ENCODE measurements at regions not wholly inside any gene's neighbourhood (a gene's known extent, or its start where the extent isn't known, plus 50 kb on each side); places are given as distances from the start of the nearest gene placed in this dataset.
"Not testable (repeated sequence)": the region's sequence is repeated elsewhere in the genome, so short reads cannot be mapped to it uniquely, and the experiment has no call there.

DNA sequence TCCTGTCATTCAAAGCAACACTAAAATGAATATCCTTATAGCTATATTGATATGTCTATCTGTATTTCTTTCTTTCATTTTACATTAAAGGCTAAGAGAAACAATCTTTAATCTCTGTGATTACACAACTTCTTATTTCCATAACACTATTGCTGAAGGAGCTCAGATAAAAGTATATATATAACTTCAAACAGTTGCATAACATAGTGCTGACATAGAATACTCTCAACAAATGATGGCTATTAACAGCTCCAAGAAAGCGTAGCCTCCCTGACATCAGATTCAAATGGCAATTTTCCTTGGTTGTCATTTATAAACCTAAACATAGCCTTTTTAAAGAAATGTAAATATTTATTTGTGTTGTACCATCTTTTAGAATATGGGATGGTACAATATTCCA, 116.6 kb upstream of the PTPRG start:
- no peak for DNase-seq (ENCODE audit: low spot score)

DNA sequence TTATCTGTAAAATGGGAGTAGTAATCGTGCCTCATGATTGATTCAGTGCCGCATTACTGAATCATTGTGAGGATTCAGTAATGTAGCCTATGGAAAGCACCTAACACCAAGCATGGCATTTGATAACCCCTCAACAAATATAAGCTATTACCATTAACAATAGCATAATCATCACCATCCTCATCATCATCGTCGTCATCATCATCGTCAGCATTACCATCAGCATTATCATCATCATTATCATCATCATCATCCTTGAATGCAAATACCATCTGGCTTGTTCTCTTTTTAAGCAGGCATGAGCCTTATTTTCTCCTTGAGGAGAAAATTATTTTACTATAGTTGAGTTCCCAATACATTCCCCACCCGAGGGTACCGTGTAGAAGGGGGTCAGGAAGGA, 115.4 kb upstream of the PTPRG start:
- no peak for DNase-seq (ENCODE audit: low spot score)

DNA sequence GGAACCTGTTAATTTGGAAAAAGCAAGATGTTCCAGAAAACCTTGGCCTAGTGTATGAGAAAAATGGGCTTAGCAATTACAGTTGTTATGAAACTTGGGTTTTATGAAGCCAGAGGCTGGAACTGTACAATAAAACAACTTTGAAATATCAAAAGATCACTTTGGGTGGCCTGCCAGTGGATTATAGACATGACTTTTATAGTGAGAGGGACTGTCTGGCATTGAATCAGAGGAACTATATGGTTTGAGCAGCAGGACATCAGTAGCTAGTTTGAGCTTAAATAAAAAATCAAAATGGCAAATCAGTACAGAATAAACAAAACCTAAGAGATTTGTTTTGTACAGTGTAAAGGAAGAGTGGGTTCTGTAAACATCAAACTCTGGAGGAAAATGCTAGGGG, 115.0 kb upstream of the PTPRG start:
- DNase-seq (ENCODE audit: low spot score), result no peak

- DNase-seq (ENCODE audit: low spot score), result no peak
These were observed 113.0 kb upstream of the PTPRG start for GRCh38 chr3:61448378-61448777.

GRCh38 chr3:61449327-61450040, 111.9 kb upstream of the PTPRG start:
- DNase-seq (ENCODE audit: low spot score), result no peak

- DNase-seq (ENCODE audit: low spot score), result no peak
These were observed 110.5 kb upstream of the PTPRG start for GRCh38 chr3:61450866-61451265.

DNA sequence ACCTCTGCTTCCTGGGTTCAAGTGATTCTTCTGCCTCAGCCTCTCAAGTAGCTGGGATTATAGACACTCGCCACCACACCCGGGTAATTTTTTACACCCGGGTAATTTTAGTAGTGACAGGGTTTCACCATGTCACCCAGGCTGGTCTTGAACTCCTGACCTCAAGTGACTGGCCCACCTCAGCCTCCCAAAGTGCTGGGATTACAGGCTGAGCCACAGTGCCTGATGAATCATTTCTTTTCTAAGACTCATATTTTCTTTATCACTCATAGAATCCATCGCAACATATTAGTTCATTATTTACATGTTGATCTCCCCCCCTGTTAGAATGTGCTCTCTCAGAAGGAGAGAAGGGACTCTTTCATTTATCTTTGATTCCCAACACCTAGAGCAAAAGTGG, 109.5 kb upstream of the PTPRG start:
- no peak for DNase-seq (ENCODE audit: low spot score)

- DNase-seq (ENCODE audit: low spot score), result no peak
These were observed 108.8 kb upstream of the PTPRG start for GRCh38 chr3:61452535-61453090.

DNA sequence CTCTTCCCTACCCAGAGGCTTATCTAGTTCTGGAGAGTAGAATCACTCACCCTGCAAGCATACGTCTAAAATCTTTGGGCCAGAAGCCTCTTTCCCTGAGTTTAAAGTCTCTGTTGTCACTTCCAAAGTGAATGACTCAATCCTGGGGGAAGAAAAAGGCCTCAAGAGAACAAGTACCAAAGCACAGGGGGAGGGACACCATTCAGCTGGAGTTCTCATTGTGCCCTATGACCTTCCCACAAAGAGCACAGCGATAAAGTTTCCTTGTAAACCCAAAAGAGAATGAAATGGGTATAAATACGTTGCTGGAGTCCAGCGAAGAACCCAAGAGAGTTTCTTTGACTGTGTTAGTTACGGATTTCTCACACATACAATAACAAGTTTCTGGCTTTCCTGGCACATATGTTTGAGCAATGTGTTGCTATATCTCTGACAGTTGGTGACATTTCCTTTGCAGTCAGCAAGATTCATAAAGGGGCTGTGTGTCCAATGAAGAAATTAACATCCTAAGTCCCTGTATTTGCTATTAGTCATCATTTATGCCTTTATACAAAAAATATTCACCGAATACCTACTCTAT, 107.3 kb upstream of the PTPRG start:
- DNase-seq (ENCODE audit: low spot score), result no peak

- no peak for DNase-seq (ENCODE audit: low spot score)
These were observed 106.6 kb upstream of the PTPRG start for GRCh38 chr3:61454801-61455200.

- no peak for DNase-seq (ENCODE audit: low spot score)
These were observed 100.7 kb upstream of the PTPRG start for GRCh38 chr3:61460636-61461035.

GRCh38 chr3:61463191-61463590, 98.2 kb upstream of the PTPRG start:
- no peak for DNase-seq (ENCODE audit: low spot score)

DNA sequence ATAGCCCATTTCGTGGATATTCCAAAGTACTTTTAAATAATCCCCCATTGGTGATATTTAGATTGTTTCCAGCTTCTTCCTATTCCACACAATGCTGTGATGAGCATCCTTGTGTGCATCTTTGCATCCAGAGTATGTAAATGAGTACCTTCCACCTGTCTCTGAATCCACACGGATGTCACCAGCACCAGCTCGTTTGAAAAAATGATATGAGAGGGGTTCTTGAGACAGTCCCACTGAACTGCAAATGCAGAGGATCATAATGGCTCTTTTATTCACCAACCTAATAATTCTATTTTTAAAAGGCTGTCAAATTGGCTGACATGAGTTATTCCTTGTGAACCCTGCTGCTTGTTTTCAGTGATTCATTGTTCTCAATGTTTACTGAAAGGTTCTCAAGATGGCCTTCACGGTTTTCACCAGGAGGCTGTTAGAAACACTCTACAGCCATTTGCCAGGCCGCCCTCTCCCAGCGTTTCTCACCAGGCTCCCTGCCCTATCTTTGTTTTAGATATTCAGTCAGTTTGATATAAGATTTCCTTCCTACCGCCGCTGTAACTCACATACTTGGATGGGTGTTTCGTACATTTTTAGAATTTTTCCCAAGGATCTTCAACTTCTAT, 96.7 kb upstream of the PTPRG start:
- DNase-seq (ENCODE audit: low spot score), result no peak

DNA sequence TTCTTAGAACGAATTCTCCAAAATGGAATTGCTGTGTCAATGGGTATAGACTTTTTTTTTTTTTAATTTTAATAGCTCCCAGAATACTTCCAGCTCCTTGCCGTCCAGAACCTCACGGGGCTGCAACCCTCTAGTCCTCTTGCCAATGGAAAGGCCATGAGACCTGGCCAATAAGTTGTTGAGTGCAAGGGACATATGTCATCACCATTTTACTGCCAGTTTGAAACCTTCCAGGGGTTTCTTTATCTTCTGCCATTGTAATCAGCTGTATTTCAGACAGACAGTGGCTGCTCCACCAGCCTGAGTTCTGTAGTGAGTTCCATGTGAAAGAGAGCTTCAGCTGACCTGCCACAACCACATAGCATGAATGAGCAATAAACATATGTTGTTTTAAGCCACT, 95.0 kb upstream of the PTPRG start:
- DNase-seq (ENCODE audit: low spot score), result no peak

DNA sequence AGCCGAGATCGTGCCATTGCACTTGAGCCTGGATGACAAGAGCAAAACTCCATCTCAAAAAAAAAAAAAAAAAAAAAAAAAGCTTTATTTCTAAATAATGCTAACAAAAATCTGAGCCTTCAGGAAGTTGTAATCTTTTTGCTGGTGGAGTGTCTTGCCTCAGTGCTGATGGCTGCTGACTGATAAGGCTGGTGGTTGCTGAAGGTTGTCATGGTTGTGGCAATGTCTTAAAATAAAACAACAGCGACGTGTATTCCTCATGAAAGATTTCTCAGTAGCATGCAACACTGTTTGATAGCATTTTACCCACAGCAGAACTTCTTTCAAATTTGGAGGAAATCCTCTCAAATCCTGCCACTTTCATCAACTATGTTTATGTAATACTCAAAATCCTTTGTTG, 77.4 kb upstream of the PTPRG start:
- no peak for DNase-seq (ENCODE audit: low spot score)

- DNase-seq (ENCODE audit: low spot score), result no peak
These were observed 68.0 kb upstream of the PTPRG start for GRCh38 chr3:61493339-61493738.

DNA sequence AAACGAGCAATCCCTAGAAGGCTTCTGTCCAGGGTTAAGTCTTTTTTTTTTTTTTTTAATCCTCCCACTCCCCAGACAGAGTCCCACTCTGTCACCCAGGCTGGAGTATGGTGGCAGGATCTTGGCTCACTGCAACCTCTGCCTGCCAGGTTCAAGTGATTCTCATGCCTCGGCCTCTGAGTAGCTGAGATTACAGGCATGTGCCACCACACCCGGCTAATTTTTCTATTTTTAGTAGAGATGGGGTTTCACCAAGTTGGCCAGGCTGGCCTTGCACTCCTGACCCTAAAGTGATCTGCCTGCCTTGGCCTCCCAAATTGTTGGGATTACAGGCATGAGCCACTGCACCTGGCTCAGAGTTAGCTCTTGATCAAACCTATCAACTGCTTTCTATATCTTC, 67.1 kb upstream of the PTPRG start:
- DNase-seq (ENCODE audit: low spot score), result not testable (repeated sequence)

DNA sequence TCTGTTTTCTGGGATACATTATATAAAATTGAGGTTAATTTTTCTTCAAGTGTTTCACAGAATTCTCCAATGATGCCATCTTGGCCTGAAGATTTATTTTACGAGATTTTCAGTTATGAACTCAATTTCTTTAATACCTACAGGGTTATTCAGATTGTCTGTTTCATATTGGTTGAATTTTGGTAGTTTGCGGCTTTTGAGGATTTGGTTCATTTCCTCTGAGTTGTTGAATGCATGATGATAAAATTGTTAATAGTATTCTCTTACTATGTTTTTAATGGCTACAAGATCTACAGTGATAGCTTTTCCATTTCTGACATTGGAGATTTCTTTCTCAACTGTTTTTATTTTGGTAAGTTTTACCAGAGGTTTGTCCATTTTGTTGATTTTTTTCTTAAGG, 63.9 kb upstream of the PTPRG start:
- DNase-seq (ENCODE audit: low spot score), result no peak

- DNase-seq (ENCODE audit: low spot score), result no peak
These were observed 56.2 kb upstream of the PTPRG start for GRCh38 chr3:61505197-61505596.

DNA sequence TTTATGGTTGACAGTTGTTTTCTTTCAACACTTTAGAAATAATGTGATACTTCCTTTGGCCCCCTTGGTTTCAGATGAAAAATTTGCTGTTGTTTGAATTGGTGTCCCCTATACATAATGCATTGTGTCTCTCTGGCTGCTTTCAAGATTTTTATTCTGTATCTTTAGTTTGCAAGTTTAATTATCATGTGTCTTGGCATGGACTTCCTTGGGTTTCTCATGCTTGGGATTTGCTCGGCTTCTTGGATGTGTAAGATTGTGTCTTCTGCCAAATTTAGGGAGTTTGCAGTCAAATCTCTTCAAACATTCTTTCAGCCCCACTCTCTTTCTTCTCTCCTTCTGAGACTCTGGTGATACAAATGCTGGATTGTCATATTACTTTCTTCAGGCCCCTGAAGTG, 53.4 kb upstream of the PTPRG start:
- DNase-seq (ENCODE audit: low spot score), result no peak
